Cardiac muscle cell (in vitro differentiated cells and primary cell): ENCODE measurements at regions not wholly inside any gene's neighbourhood (a gene's known extent, or its start where the extent isn't known, plus 50 kb on each side); places are given as distances from the start of the nearest gene placed in this dataset.
"Not testable (repeated sequence)": the region's sequence is repeated elsewhere in the genome, so short reads cannot be mapped to it uniquely, and the experiment has no call there.

Experiments
- DNase-seq, 2 donors: peaks; one replicate each; pipeline versions ENCODE4 v3.0.0 to v3.0.0-alpha.2; 2010 to 2017; ENCODE audit warnings: low read depth in 1 of 2, low spot score in 1 of 2
- H3K27ac ChIP-seq: fragments of 200-600 bp; sonication (generic); 2 replicates; pipeline ENCODE4 v1.5.1; 2016
- H3K27me3 ChIP-seq: fragments of 200-600 bp; sonication (generic); 2 replicates; pipeline ENCODE4 v1.6.0; 2016; ENCODE audit warnings: control low read depth
- H3K36me3 ChIP-seq: fragments of 200-600 bp; sonication (generic); 2 replicates; pipeline ENCODE4 v1.5.1; 2016; ENCODE audit warnings: control low read depth
- H3K4me1 ChIP-seq: fragments of 200-600 bp; sonication (generic); 2 replicates; pipeline ENCODE4 v1.8.1; 2017; ENCODE audit warnings: low read depth, mild to moderate bottlenecking, mixed run types
- H3K4me3 ChIP-seq: fragments of 200-600 bp; sonication (generic); 2 replicates; pipeline ENCODE4 v1.5.1; 2016; ENCODE audit warnings: mild to moderate bottlenecking
- H3K9me3 ChIP-seq: fragments of 200-600 bp; sonication (generic); 2 replicates; pipeline ENCODE4 v1.5.1; 2017; ENCODE audit warnings: low read depth, mild to moderate bottlenecking, control low read depth

- H3K36me3 ChIP-seq, H3K4me1 ChIP-seq, H3K27me3 ChIP-seq, H3K27ac ChIP-seq, H3K9me3 ChIP-seq, DNase-seq, H3K4me3 ChIP-seq: not testable (repeated sequence)
These were observed 330.0 kb downstream of the CACNA1B start for GRCh38 chr9:138207300-138208179.

DNA sequence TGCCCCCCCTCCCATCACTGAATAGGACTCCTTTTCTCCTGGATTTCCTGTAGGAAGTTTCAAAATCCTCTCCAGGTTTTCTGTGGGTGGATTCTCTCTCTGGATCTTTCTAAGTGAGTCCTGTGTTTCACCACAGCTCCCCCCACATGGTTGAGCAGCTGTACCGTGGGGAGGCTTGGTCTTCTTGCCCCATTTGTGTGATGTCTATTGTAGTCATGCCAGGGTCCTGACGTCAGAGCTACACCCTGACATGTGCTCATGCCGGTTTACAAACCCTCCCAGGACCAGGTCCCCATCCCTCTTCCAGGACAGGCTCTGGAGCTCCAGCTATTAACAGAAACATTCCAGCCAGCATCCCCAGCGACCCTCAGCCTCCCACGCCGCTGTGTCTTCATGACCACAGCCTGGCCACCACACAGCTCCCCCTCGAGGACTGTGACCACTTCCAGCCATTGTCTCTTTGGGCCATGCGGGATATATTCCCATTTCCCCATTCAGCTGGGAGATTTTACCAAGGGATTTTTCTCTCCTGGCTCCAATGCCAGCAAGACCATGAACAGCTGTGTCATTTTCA, 331.6 kb downstream of the CACNA1B start:
- H3K36me3 ChIP-seq, H3K4me3 ChIP-seq, H3K27ac ChIP-seq, H3K27me3 ChIP-seq, H3K9me3 ChIP-seq, H3K4me1 ChIP-seq, DNase-seq: not testable (repeated sequence)

DNA sequence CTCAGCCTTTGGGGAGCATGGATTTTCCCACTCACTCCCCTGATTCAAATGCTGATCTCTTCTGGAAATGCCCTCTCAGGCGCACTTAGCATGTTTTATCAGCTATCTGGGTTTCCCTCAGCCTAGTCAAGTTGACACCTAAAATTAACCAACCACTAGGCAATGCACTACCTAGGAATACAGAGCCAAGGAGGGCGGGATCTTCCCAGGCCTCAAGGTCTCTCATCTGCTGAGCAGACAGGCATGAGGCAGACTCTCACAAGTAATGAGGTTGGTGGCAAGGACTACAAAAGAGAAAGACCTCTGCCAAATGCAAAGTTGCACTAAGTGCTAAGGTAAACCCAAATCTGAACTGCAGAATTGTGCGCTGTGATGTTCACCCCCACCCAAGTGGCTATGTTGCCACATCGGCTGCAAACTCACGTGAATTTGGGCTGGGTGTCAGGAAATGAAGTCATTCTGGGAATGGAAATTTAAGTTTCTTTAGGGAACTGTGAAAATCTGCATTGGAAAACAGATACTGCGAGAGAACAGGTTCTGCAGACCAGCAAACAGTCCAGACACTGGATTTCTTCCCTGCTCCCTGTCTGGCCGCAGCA, 332.9 kb downstream of the CACNA1B start:
- H3K27me3 ChIP-seq, H3K4me3 ChIP-seq, H3K9me3 ChIP-seq, H3K4me1 ChIP-seq, H3K36me3 ChIP-seq, DNase-seq, H3K27ac ChIP-seq: not testable (repeated sequence)

- not testable (repeated sequence) for H3K4me1 ChIP-seq, H3K9me3 ChIP-seq, H3K4me3 ChIP-seq, H3K36me3 ChIP-seq, DNase-seq, H3K27ac ChIP-seq, H3K27me3 ChIP-seq
These were observed 333.5 kb downstream of the CACNA1B start for GRCh38 chr9:138211070-138211469.

- not testable (repeated sequence) for H3K27ac ChIP-seq, H3K9me3 ChIP-seq, H3K4me1 ChIP-seq, H3K36me3 ChIP-seq, H3K27me3 ChIP-seq, DNase-seq, H3K4me3 ChIP-seq
These were observed 334.1 kb downstream of the CACNA1B start for GRCh38 chr9:138211544-138212219.

- not testable (repeated sequence) for DNase-seq, H3K4me1 ChIP-seq, H3K9me3 ChIP-seq, H3K4me3 ChIP-seq, H3K36me3 ChIP-seq, H3K27ac ChIP-seq, H3K27me3 ChIP-seq
These were observed 335.2 kb downstream of the CACNA1B start for GRCh38 chr9:138212811-138213210.

DNA sequence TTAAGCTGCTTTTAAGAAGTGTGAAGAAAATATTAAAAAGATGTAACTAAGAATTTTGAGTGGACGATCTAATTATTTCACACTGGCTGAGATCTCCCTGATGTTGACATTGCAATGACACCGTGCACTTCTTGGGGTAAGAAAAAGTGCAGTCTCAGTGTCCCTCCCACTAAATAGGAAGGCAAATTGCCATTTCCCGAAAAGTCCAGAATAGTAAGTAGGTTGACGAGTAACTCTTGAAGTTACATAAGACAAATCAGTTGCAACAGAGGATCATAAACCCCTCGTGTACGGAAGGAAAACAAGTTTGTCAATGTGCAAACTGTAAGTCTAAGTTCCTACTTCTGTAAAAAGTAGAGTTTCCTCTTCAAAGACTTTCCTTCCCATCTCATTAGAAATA, 336.2 kb downstream of the CACNA1B start:
- not testable (repeated sequence) for H3K27ac ChIP-seq, DNase-seq

DNA sequence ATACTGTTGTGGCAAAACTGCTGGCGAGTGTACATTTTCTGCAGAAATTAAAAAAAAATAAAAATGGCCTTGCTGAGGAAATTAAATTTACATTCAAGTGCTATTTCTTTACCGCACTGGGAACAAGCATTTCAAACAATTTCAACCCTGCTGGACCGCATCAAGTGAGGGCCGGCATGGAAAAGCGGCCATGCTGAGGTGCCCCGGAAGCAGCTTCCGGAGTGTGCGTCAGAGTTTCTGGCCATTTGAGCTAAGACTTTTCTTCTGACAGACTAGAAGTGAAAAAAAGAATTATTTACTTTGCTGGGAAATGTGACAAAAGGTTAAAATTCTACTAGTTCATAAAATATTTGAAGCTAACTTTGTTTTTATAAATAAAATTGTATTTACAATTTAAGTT, 337.0 kb downstream of the CACNA1B start:
- H3K27me3 ChIP-seq, H3K4me3 ChIP-seq, DNase-seq, H3K4me1 ChIP-seq, H3K9me3 ChIP-seq, H3K36me3 ChIP-seq, H3K27ac ChIP-seq: not testable (repeated sequence)

More for the DNA sequence above, 336.2 kb downstream of the CACNA1B start:
- H3K4me1 ChIP-seq, H3K9me3 ChIP-seq, H3K36me3 ChIP-seq, H3K27me3 ChIP-seq, H3K4me3 ChIP-seq: not testable (repeated sequence)

DNA sequence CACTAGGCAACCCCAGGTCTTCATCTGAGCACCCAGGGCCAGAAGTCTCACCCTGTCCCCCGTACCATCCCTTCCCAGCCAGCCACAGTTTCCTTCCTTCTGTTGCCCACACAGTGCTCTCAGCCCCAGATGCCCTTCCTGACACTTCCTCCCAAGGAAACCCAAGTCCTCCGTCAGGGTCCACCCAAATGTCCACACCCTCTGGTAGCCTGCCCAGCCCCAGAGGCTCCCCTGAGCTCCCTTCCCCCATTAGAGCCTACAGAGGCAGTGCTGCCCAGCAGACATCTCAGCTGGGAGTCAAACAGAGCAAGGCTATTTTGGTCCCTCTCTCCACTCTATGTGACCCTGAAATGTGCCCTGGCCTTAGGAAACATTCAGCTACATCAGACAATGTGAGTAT, 338.0 kb downstream of the CACNA1B start:
- not testable (repeated sequence) for DNase-seq, H3K4me1 ChIP-seq, H3K4me3 ChIP-seq, H3K27ac ChIP-seq, H3K36me3 ChIP-seq, H3K9me3 ChIP-seq, H3K27me3 ChIP-seq

DNA sequence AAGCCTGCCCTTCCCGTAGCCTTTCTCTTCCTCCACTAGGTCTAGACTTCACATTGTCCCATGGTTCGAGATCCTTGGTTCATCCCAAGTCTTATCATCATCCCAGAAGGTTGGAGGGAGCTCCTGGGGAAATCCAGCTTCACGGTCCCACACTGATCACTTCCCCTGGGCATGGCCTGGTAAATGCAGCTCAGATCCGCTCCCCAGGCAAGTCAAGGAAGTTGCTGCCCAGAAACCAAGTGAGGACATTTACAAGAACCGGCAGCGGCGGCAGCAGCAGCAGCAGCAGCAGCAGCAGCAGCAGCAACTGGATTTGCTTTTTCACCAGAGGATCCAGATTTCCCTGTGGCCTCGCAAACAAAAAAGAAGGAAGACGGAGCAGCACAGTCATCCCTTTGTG, 339.2 kb downstream of the CACNA1B start:
- H3K36me3 ChIP-seq, H3K27me3 ChIP-seq, H3K4me3 ChIP-seq, H3K27ac ChIP-seq, H3K9me3 ChIP-seq, DNase-seq, H3K4me1 ChIP-seq: not testable (repeated sequence)

GRCh38 chr9:138217284-138217850, 339.8 kb downstream of the CACNA1B start:
- not testable (repeated sequence) for H3K9me3 ChIP-seq, H3K27ac ChIP-seq, DNase-seq, H3K27me3 ChIP-seq, H3K4me1 ChIP-seq, H3K36me3 ChIP-seq, H3K4me3 ChIP-seq

DNA sequence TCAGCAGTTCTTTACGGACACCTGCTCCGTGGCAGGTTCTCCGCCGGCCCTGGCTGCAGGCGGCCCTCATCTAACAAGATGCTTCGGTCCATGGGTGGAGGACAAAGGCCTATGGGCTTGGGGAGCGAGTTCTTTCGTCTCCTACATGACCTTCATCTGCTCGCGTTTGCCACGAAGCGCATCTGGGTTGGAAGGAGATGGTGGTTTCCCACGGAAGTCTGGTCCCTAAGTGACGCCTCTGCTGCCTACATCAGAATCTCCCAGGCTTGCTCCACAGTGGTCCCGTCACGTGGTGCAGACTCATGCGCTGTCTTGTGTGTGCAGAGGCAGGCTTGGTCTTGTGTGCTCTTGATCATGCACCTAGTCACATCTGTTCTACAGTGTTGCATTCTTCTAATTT, 341.7 kb downstream of the CACNA1B start:
- not testable (repeated sequence) for DNase-seq, H3K4me3 ChIP-seq, H3K9me3 ChIP-seq, H3K4me1 ChIP-seq, H3K36me3 ChIP-seq, H3K27ac ChIP-seq, H3K27me3 ChIP-seq

DNA sequence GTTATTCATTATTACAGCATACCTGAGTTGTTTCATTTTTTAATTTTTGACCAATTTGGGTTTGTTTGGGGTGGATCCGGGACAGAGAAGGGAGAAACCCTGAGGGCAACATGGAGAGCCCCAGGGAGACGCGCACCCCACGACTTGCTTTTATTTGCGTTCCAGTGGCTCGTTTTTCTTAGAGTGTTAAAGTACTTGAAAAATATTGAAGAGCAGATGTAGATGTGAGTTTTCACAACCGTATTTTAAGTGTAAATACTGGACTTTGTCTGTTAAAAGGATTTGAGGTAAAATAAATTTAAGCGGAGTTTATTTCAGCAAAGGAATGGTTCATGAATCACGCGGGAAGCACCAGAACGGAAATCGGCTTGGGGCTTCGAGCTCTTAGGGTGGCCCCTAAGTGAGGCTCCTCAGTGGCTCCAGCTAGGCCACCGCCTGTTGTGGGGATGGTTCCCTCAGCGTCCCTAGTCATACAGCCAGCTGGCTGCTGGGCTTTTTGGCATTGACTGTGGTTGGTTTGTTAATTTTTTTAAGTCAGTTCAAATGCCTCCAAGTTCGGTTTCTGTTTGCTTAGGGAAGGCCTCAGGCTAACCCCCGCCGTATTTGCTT, 344.0 kb downstream of the CACNA1B start:
- not testable (repeated sequence) for H3K27ac ChIP-seq, H3K9me3 ChIP-seq, H3K36me3 ChIP-seq, H3K4me3 ChIP-seq, H3K27me3 ChIP-seq, DNase-seq, H3K4me1 ChIP-seq
